Glutamatergic neuron (in vitro differentiated cells): ENCODE measurements at regions not wholly inside any gene's neighbourhood (a gene's known extent, or its start where the extent isn't known, plus 50 kb on each side); places are given as distances from the start of the nearest gene placed in this dataset.

Experiments used
- DNase-seq: peaks from one replicate; pipeline ENCODE4 v3.0.0; 2022
- H3K27ac Mint-ChIP-seq: one replicate; pipeline ENCODE4 v1.8.0; 2020; ENCODE audit warnings: mild to moderate bottlenecking, mixed read lengths, inconsistent platforms; ENCODE audit not compliant: unreplicated experiment
- H3K27me3 Mint-ChIP-seq: one replicate; pipeline ENCODE4 v1.8.0; 2020; ENCODE audit warnings: mild to moderate bottlenecking, moderate library complexity, mixed read lengths, inconsistent platforms; ENCODE audit not compliant: unreplicated experiment
- H3K36me3 Mint-ChIP-seq: one replicate; pipeline ENCODE4 v1.8.0; 2020; ENCODE audit warnings: mild to moderate bottlenecking, mixed read lengths, inconsistent platforms; ENCODE audit not compliant: unreplicated experiment
- H3K4me1 Mint-ChIP-seq: one replicate; pipeline ENCODE4 v1.8.0; 2020; ENCODE audit warnings: mild to moderate bottlenecking, low read depth, mixed read lengths, inconsistent platforms; ENCODE audit not compliant: unreplicated experiment
- H3K4me3 Mint-ChIP-seq: one replicate; pipeline ENCODE4 v1.8.0; 2020; ENCODE audit warnings: mild to moderate bottlenecking, mixed read lengths, inconsistent platforms; ENCODE audit not compliant: unreplicated experiment
- H3K9me3 Mint-ChIP-seq: one replicate; pipeline ENCODE4 v1.8.0; 2020; ENCODE audit warnings: mild to moderate bottlenecking, moderate library complexity, mixed read lengths, inconsistent platforms; ENCODE audit not compliant: unreplicated experiment
- TF ChIP-seq, protein P1 (sequence below): fragments of 200-600 bp; sonication (generic); IDR thresholded peaks from one replicate; pipeline ENCODE4 v1.5.0; 2021; ENCODE audit not compliant: partially characterized antibody, unreplicated experiment

- Mint-ChIP-seq H3K27me3 (no peaks in the 10 kb centered on the region), H3K27ac (no peak overlapping the region), H3K4me3 (no peak overlapping the region), H3K36me3 (no peaks in the 10 kb centered on the region), H3K4me1 (peaks cover 7% of the 10 kb centered on the region), H3K9me3 (no peaks in the 10 kb centered on the region)
- no peak for DNase-seq
- TF ChIP-seq, protein P1, sequence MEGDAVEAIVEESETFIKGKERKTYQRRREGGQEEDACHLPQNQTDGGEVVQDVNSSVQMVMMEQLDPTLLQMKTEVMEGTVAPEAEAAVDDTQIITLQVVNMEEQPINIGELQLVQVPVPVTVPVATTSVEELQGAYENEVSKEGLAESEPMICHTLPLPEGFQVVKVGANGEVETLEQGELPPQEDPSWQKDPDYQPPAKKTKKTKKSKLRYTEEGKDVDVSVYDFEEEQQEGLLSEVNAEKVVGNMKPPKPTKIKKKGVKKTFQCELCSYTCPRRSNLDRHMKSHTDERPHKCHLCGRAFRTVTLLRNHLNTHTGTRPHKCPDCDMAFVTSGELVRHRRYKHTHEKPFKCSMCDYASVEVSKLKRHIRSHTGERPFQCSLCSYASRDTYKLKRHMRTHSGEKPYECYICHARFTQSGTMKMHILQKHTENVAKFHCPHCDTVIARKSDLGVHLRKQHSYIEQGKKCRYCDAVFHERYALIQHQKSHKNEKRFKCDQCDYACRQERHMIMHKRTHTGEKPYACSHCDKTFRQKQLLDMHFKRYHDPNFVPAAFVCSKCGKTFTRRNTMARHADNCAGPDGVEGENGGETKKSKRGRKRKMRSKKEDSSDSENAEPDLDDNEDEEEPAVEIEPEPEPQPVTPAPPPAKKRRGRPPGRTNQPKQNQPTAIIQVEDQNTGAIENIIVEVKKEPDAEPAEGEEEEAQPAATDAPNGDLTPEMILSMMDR: no peak
These were observed 320.0 kb downstream of the BRINP2 start for GRCh38 chr1:177490786-177491185.

DNA sequence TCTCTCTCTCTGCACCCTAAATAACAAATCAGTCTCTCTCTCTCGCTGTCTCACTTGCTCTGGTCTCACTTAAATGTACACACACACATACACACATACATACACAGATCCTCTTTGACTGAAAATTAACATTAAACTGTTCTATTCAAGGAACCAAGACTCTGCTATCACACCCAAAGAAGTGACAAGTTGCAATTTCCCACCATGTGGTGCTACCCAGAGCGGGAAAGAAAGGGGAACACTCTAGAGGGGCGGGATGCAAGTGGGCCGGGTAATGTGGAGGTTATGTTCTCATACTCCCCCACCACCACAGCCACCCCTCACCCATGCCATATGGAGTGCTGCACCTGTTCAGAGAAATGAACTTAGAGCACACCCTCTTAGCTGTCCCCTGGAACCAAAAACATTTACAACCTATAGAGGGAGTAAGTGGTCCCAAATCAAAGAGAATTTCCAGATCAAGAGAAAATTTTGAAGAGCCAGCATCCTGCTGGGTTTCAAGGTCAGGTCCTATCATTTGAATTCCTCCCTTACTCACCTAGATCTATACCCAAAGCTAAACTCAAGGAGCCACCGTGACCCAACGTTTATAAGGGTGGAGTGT, 319.4 kb downstream of the BRINP2 start:
- H3K9me3 Mint-ChIP-seq: no peaks in the 10 kb centered on the region
- no peaks in the 10 kb centered on the region for H3K27me3 Mint-ChIP-seq
- H3K27ac Mint-ChIP-seq: no peak overlapping the region
- DNase-seq: no peak
- TF ChIP-seq, protein P1: no peak
- no peaks in the 10 kb centered on the region for H3K36me3 Mint-ChIP-seq
- H3K4me3 Mint-ChIP-seq: no peak overlapping the region
- peaks cover 7% of the 10 kb centered on the region for H3K4me1 Mint-ChIP-seq

DNA sequence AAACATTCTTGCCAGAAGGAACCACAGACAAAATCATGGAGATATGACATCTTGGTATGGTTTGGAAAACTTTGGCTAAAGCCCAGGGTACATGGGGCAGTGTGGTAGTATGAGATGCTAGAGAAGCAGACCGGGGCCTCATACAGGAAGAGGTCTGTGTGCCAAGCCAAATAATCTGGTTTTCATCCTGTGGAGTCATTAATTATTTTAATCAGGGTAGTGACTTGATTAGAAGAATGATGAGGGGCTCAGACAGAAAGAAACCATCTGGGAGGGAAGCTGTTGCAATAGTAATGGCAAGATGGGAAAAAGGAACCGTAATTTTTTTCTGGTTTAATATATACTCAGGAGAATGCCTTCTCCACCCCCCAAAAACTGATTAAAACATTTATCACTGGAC, 318.0 kb downstream of the BRINP2 start:
- H3K27ac Mint-ChIP-seq: no peak overlapping the region
- H3K36me3 Mint-ChIP-seq: no peaks in the 10 kb centered on the region
- DNase-seq: no peak
- TF ChIP-seq, protein P1: no peak
- H3K9me3 Mint-ChIP-seq: no peaks in the 10 kb centered on the region
- no peak overlapping the region for H3K4me3 Mint-ChIP-seq
- peaks cover 3% of the 10 kb centered on the region for H3K4me1 Mint-ChIP-seq
- no peaks in the 10 kb centered on the region for H3K27me3 Mint-ChIP-seq

GRCh38 chr1:177487481-177487880, 316.7 kb downstream of the BRINP2 start:
- no peak for DNase-seq
- no peak overlapping the region for H3K27ac Mint-ChIP-seq
- no peaks in the 10 kb centered on the region for H3K9me3 Mint-ChIP-seq
- H3K27me3 Mint-ChIP-seq: no peaks in the 10 kb centered on the region
- TF ChIP-seq, protein P1: no peak
- H3K4me3 Mint-ChIP-seq: no peak overlapping the region
- H3K4me1 Mint-ChIP-seq: peaks cover 3% of the 10 kb centered on the region
- H3K36me3 Mint-ChIP-seq: no peaks in the 10 kb centered on the region

DNA sequence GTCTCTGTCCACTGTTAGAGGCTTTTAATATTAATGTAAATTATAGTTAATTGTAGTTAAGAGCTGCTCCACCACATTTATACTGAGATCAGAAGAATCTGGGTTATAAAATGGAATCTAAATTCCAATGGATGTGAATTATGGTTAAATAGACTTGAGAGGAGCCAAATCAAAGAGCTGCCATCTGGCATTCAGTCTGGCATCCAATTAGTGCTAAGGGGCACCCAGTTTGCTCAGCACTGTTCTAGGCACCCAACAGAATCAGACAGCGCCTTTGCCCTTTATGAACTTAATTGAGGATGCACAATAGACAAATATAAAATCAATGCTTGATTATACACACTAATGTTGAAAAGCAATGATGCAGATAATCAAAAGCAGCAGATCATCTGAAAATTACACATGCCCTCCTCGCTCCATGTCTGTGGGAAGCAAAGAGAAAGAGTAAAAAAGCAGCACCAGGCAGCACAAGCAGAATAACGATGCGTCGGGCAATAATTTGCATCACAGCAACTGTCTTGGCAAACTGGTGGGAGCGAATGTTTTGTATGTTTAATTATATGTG, 310.1 kb downstream of the BRINP2 start:
- no peaks in the 10 kb centered on the region for H3K36me3 Mint-ChIP-seq
- TF ChIP-seq, protein P1: no peak
- no peak overlapping the region for H3K27ac Mint-ChIP-seq
- no peak overlapping the region for H3K4me3 Mint-ChIP-seq
- no peaks in the 10 kb centered on the region for H3K27me3 Mint-ChIP-seq
- H3K4me1 Mint-ChIP-seq: no peaks in the 10 kb centered on the region
- H3K9me3 Mint-ChIP-seq: no peaks in the 10 kb centered on the region
- no peak for DNase-seq
